Adipocyte (in vitro differentiated cells): ENCODE measurements at regions not wholly inside any gene's neighbourhood (a gene's known extent, or its start where the extent isn't known, plus 50 kb on each side); places are given as distances from the start of the nearest gene placed in this dataset.
"Not testable (repeated sequence)": the region's sequence is repeated elsewhere in the genome, so short reads cannot be mapped to it uniquely, and the experiment has no call there.

ENCODE experiments used
- DNase-seq: peaks from one replicate; pipeline ENCODE4 v3.0.0-alpha.2; 2015; ENCODE audit warnings: low read depth
- H3K27me3 ChIP-seq: replicated peaks from 2 replicates; pipeline ENCODE4 v1.7.0; 2013; ENCODE audit warnings: mild to moderate bottlenecking, low read length, moderate library complexity; ENCODE audit not compliant: control insufficient read depth, insufficient read depth
- H3K36me3 ChIP-seq: 2 replicates; pipeline ENCODE4 v1.7.0; 2013; ENCODE audit warnings: low read length, mild to moderate bottlenecking, moderate library complexity; ENCODE audit not compliant: control insufficient read depth, insufficient read depth, severe bottlenecking
- H3K4me1 ChIP-seq: 2 replicates; pipeline ENCODE4 v1.7.0; 2013; ENCODE audit warnings: mild to moderate bottlenecking, low read length, moderate library complexity; ENCODE audit not compliant: control insufficient read depth, insufficient read depth
- H3K4me3 ChIP-seq: 2 replicates; pipeline ENCODE4 v1.7.0; 2013; ENCODE audit warnings: mild to moderate bottlenecking, low read length, moderate library complexity
- H3K9ac ChIP-seq: 2 replicates; pipeline ENCODE4 v1.7.0; 2013; ENCODE audit warnings: mild to moderate bottlenecking, low read length, moderate library complexity
- H3K9me3 ChIP-seq: 2 replicates; pipeline ENCODE4 v1.7.0; 2013; ENCODE audit warnings: mild to moderate bottlenecking, low read length, moderate library complexity; ENCODE audit not compliant: control insufficient read depth

DNA sequence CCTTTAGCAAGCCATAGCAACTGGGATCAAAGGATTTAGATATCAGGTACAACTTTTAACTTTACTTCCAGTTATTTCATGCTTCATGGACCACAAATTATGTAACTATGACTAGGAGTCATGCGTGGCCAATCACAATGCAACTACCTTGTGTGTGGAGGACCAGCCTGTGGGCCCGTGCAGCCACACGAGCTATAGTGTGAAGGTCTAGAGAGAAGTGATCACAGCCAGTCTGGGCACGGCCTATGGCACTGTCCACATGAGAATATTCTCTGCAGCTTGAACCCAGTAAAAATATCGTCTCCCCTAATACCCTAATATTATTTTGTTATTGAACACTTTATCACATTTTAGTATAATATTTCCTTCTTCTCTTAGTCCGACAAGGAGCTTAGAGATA, 464.9 kb upstream of the MIR17HG start:
- no peak overlapping the region for H3K9ac ChIP-seq
- H3K27me3 ChIP-seq: no peaks in the 10 kb centered on the region
- no peak for DNase-seq
- no peaks in the 10 kb centered on the region for H3K36me3 ChIP-seq
- no peaks in the 10 kb centered on the region for H3K4me1 ChIP-seq
- no peaks in the 10 kb centered on the region for H3K9me3 ChIP-seq
- H3K4me3 ChIP-seq: no peak overlapping the region

DNA sequence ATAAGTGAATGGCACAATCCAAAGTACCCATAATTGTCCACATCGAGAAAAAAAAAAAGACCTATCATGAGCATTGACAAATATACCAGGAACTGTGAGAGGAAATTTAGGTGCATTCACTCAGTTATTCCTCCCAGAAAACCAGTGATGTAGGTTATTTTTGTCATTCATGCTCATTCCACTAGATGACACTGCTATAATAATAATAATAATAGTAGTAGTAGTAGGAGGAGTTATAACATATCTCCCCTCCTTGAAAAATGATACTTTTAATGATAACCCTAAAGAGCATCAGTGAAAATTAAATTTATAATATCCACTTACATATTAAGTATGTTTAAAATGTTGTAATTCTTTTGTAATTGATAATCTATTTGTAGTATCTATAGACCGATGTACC, 463.9 kb upstream of the MIR17HG start:
- Histone ChIP-seq H3K4me1 (no peaks in the 10 kb centered on the region), H3K27me3 (no peaks in the 10 kb centered on the region), H3K9me3 (no peaks in the 10 kb centered on the region), H3K36me3 (no peaks in the 10 kb centered on the region), H3K9ac (no peak overlapping the region), H3K4me3 (no peak overlapping the region)
- no peak for DNase-seq

DNA sequence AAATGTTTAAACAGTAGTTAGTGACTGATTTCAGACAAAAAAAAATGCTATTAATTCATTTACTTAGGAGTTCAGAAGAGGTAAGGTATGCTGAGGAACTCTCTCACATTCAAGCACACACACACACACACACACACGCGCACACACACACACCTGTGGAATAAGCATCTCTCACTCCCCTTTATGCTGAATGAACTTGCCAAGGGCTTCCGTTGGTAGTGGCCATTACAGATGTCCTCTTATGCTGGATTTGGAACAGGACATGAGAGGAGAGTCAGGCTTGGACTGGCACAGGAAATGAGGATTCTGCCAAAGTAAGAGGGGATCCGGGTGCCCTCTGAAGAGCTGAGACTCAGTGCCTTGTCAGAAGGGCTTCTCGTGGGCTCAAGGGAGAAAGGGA, 463.4 kb upstream of the MIR17HG start:
- Histone ChIP-seq H3K4me1 (no peaks in the 10 kb centered on the region), H3K36me3 (no peaks in the 10 kb centered on the region), H3K4me3 (no peak overlapping the region), H3K9me3 (no peaks in the 10 kb centered on the region), H3K27me3 (no peaks in the 10 kb centered on the region), H3K9ac (no peak overlapping the region)
- DNase-seq: no peak

DNA sequence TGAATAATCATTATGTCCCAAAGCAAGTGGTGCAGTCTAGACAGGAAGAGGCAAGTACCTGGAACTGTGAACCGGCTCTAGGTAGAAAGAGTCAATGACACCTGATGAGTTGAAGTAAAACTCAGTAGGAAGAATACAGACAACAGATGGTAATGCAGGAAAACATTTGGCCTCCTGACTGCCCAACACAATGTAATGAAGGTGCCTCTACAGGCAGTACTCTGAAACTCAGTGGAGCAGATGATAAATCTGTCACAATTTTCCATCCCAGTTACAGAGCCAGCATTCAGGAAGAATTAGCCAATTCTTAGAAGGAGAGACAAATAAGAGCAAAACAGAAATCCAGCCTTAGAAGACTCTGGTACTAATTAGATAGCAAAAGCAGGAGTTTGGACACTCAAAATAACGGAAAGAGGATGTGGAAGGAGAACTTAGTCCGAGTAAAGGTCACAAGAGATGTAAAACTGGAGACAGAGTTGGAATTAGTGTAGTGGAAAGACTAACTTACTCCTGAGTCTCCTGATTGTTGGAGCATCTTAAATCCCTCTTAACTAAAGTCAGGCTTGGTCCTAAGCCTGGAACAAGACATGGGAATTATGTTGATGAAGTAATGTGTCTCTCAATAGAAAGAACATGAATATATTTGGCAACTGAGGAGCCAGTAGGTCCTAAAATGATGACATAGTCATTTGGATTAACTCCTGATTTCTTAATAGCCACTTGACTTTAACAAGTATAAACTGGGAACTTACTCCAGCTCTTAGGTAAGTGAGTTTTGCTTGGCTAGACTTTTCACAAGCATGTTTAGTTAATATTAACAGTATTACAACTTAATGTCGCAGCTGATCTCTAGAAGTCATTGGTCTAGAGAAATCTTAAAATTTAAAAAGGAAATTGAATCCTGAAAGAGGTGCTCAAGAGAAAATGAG, 457.3 kb upstream of the MIR17HG start:
- peaks cover 3% of the 10 kb centered on the region for H3K27me3 ChIP-seq
- DNase-seq: no peak
- no peak overlapping the region for H3K9ac ChIP-seq
- no peaks in the 10 kb centered on the region for H3K36me3 ChIP-seq
- no peak overlapping the region for H3K4me3 ChIP-seq
- H3K9me3 ChIP-seq: no peaks in the 10 kb centered on the region
- no peaks in the 10 kb centered on the region for H3K4me1 ChIP-seq

DNA sequence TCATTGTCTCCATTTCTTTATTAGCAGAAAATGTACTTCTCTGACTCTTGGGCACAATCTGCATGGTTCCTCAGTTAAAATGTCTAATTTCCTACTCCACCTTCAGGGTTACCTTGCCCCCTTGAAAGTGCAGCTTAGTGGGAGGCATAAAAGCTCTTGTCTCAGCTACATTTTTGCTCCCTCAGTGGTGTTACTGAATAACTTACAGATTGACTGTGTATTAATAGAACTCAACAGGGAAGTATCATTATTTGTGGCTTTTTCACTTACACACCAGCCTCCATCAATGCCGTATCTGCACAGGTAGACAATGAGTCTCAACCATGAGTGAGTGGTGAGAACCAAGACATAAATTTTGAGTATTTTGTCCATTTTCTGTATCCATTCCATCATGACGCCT, 456.2 kb upstream of the MIR17HG start:
- H3K9ac ChIP-seq: no peak overlapping the region
- DNase-seq: no peak
- H3K36me3 ChIP-seq: no peaks in the 10 kb centered on the region
- H3K4me3 ChIP-seq: no peak overlapping the region
- H3K4me1 ChIP-seq: no peaks in the 10 kb centered on the region
- peaks cover 3% of the 10 kb centered on the region for H3K27me3 ChIP-seq
- no peaks in the 10 kb centered on the region for H3K9me3 ChIP-seq

DNA sequence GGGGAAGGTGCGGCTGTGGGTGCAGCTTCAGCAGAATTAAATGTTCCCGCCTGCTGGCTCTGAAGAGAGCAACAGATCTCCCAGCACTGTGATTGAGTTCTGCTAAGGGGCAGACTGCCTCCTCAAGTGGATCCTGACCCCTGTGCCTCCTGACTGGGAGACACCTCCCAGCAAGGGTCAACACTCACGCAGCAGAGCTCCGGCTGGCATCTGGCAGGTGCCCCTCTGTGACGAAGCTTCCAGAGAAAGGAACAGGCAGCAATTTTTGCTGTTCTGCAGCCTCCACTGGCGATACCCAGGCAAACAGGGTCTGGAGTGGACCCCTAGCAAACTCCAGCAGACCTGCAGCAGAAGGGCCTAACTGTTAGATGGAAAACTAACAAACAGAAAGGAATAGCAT, 454.3 kb upstream of the MIR17HG start:
- H3K36me3 ChIP-seq, H3K4me1 ChIP-seq, DNase-seq, H3K9me3 ChIP-seq, H3K4me3 ChIP-seq, H3K9ac ChIP-seq, H3K27me3 ChIP-seq: not testable (repeated sequence)

DNA sequence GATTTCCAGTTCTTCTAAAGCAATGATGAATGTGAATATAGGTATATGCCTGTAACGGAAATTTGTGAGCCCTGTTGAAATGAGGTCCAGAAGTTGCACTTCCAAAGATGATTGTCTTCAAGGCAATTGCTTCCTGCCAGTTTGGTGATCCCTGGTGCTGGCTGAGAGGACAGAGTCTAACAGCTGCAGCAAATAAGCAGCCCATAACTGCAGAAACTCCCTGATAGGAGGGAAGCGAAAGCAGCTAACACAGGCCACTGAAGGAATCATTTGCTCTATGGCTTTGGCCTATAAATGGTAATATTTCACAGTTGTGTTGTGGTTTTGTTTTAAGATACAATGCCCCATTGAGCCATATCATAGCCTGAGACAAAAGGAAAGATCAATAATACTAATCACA, 451.5 kb upstream of the MIR17HG start:
- Histone ChIP-seq H3K4me3 (no peak overlapping the region), H3K36me3 (no peaks in the 10 kb centered on the region), H3K9me3 (no peaks in the 10 kb centered on the region), H3K27me3 (peaks cover 3% of the 10 kb centered on the region), H3K9ac (no peak overlapping the region), H3K4me1 (no peaks in the 10 kb centered on the region)
- no peak for DNase-seq

DNA sequence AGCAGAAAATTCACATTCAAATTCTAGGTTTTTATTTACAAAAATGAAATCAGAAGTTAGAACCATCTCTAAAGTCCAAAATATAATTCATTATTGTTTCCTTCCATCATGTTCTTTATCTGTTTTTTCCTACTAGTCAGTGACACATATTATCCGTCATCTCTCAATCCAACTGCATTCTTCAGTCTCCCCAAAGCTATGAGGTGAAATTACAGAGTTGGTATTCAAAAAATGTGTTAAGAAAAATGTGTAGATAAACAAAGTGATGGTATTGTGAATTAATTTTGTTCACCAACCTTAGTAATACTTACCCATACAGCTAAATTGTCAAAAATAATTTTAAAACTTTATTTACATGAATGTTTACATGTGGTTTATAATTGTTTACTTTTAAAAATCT, 448.7 kb upstream of the MIR17HG start:
- Histone ChIP-seq H3K36me3 (no peaks in the 10 kb centered on the region), H3K4me3 (no peak overlapping the region), H3K27me3 (no peaks in the 10 kb centered on the region), H3K4me1 (no peaks in the 10 kb centered on the region), H3K9me3 (no peaks in the 10 kb centered on the region), H3K9ac (no peak overlapping the region)
- DNase-seq: no peak

DNA sequence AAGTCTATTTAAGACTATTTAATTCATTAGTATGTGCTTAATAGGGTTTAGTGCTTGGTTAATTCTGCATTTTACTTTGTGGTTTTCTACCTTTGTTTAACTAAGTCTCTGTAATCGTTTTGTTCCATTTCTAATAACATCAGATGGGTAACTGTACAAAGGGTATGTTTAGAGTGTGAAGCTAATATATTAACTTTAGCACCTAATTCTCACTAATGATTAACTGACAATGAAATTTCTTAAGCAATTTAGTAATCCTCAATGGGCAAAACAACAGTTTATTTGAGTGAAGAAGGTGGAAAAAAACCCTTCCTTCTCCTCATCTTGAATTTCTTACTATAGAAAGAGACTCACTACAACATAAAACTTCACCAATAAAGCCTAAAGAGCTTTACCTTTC, 448.1 kb upstream of the MIR17HG start:
- no peaks in the 10 kb centered on the region for H3K36me3 ChIP-seq
- H3K4me3 ChIP-seq: no peak overlapping the region
- no peaks in the 10 kb centered on the region for H3K9me3 ChIP-seq
- DNase-seq: no peak
- H3K4me1 ChIP-seq: no peaks in the 10 kb centered on the region
- no peak overlapping the region for H3K9ac ChIP-seq
- no peaks in the 10 kb centered on the region for H3K27me3 ChIP-seq

DNA sequence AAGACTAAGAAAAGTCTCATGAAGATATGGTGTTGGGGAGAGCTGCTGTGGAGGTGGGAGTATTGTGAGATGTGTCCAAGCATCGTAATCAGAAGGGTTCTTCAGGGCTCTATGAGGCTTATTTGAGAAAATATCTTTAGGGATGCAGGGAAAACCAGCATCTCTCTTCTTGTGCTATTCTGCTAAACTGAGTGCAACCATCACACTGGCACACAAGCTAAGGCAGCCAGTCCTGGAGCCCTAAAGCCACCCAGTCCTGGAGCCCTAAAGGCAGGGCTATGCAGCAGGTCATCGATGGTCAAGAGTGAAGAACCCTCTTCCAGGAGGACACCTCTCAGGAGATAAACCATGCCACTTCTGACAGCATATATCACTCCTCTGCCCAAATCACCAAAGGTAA, 445.2 kb upstream of the MIR17HG start:
- Histone ChIP-seq H3K4me3 (no peak overlapping the region), H3K9me3 (peaks cover 6% of the 10 kb centered on the region), H3K4me1 (no peaks in the 10 kb centered on the region), H3K9ac (no peak overlapping the region), H3K27me3 (no peaks in the 10 kb centered on the region), H3K36me3 (no peaks in the 10 kb centered on the region)
- no peak for DNase-seq

DNA sequence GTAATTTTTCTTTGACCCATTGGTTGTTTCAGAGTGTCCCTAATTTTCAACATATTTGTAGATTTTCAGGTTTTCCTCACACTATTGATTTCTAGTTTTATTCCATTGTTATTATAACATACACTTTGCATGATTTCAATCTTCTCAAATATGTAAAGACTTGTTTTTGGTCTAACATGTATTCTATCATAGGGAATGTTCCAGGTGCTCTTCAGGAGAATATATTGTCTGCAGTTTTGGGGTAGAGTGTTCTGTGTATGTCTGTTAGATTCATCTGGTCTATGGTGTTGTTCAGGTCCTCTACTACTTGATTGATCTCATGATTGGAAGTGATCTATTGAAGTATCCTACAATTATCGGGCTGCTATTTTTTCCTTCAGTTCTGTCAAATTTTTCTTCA, 440.9 kb upstream of the MIR17HG start:
- DNase-seq: no peak

DNA sequence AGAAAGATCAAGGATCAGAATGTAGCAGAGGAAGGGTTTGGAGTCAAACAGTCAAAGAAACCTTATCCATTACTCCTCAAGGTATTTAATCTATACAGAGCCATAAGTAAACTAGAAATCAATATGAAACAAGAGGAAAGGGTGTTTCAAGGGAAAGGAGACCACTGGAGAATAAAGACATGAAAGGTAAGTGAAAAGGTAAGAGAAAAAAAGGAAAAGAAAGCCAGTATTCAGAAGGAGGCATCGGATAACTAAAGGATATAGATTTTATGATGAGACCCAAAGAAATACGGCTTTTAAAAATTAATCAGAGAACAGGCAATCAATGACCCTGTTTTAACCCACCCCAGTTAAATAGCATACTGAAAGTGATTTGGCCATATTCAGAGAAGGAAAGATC, 438.7 kb upstream of the MIR17HG start:
- no peaks in the 10 kb centered on the region for H3K27me3 ChIP-seq
- H3K36me3 ChIP-seq: no peaks in the 10 kb centered on the region

More for the DNA sequence above, 440.9 kb upstream of the MIR17HG start:
- Histone ChIP-seq H3K9me3 (peaks cover 6% of the 10 kb centered on the region), H3K27me3 (no peaks in the 10 kb centered on the region), H3K4me1 (no peaks in the 10 kb centered on the region), H3K4me3 (no peak overlapping the region), H3K9ac (no peak overlapping the region), H3K36me3 (no peaks in the 10 kb centered on the region)

More for the DNA sequence above, 438.7 kb upstream of the MIR17HG start:
- no peak overlapping the region for H3K4me3 ChIP-seq
- DNase-seq: no peak
- peaks cover 6% of the 10 kb centered on the region for H3K9me3 ChIP-seq
- no peak overlapping the region for H3K9ac ChIP-seq
- H3K4me1 ChIP-seq: no peaks in the 10 kb centered on the region
